ENCODE measurements at regions not wholly inside any gene's neighbourhood (a gene's known extent, or its start where the extent isn't known, plus 50 kb on each side); places are given as distances from the start of the nearest gene placed in this dataset.
"Not testable (repeated sequence)": the region's sequence is repeated elsewhere in the genome, so short reads cannot be mapped to it uniquely, and the experiment has no call there.

GRCh38 chr7:76924756-76925155, 107.4 kb downstream of the SPDYE17 start:
- H3K4me3 ChIP-seq (ENCODE audit: control insufficient read depth in 1 of 7, extremely low read depth in 1 of 7, insufficient read depth in 4 of 7, low read depth in 2 of 7, low read length in 6 of 7); DNase-seq; CTCF ChIA-PET; H3K27me3 ChIP-seq (replicated peaks in 2 of 5; ENCODE audit: control insufficient read depth in 4 of 5, insufficient read depth in 5 of 5, low read length in 4 of 5); H3K36me3 ChIP-seq (ENCODE audit: control insufficient read depth in 4 of 4, insufficient read depth in 4 of 4, low read length in 3 of 4); H3K27ac ChIP-seq (ENCODE audit: insufficient read depth in 1 of 2, low read depth in 1 of 2, low read length in 2 of 2, poor library complexity in 1 of 2, severe bottlenecking in 2 of 2); H3K9me3 ChIP-seq (ENCODE audit: control extremely low read depth in 1 of 5, control insufficient read depth in 4 of 5, insufficient read depth in 2 of 5, low read depth in 1 of 5, low read length in 4 of 5); POLR2A ChIA-PET; H3K4me1 ChIP-seq (ENCODE audit: control extremely low read depth in 1 of 4, control insufficient read depth in 4 of 4, insufficient read depth in 4 of 4, low read length in 3 of 4): not testable (repeated sequence)
- WGBS (ENCODE audit: insufficient coverage) = 80% methylated on average over 1 of the region's 4 CpGs

- CTCF ChIA-PET; H3K9me3 ChIP-seq (ENCODE audit: control extremely low read depth in 1 of 5, control insufficient read depth in 4 of 5, insufficient read depth in 2 of 5, low read depth in 1 of 5, low read length in 4 of 5); H3K36me3 ChIP-seq (ENCODE audit: control insufficient read depth in 4 of 4, insufficient read depth in 4 of 4, low read length in 3 of 4); H3K4me1 ChIP-seq (ENCODE audit: control extremely low read depth in 1 of 4, control insufficient read depth in 4 of 4, insufficient read depth in 4 of 4, low read length in 3 of 4); POLR2A ChIA-PET; H3K27ac ChIP-seq (ENCODE audit: insufficient read depth in 1 of 2, low read depth in 1 of 2, low read length in 2 of 2, poor library complexity in 1 of 2, severe bottlenecking in 2 of 2); DNase-seq; H3K4me3 ChIP-seq (ENCODE audit: control insufficient read depth in 1 of 7, extremely low read depth in 1 of 7, insufficient read depth in 4 of 7, low read depth in 2 of 7, low read length in 6 of 7); H3K27me3 ChIP-seq (replicated peaks in 2 of 5; ENCODE audit: control insufficient read depth in 4 of 5, insufficient read depth in 5 of 5, low read length in 4 of 5): not testable (repeated sequence)
- no CpG with 5 or more reads among the region's 2 CpGs for WGBS (ENCODE audit: insufficient coverage)
Measured at GRCh38 chr7:76918619-76919018, 113.5 kb downstream of the SPDYE17 start.

GRCh38 chr7:76914361-76914760, 117.8 kb downstream of the SPDYE17 start:
- H3K27ac ChIP-seq (ENCODE audit: insufficient read depth in 1 of 2, low read depth in 1 of 2, low read length in 2 of 2, poor library complexity in 1 of 2, severe bottlenecking in 2 of 2); CTCF ChIA-PET; H3K27me3 ChIP-seq (replicated peaks in 2 of 5; ENCODE audit: control insufficient read depth in 4 of 5, insufficient read depth in 5 of 5, low read length in 4 of 5); H3K4me3 ChIP-seq (ENCODE audit: control insufficient read depth in 1 of 7, extremely low read depth in 1 of 7, insufficient read depth in 4 of 7, low read depth in 2 of 7, low read length in 6 of 7); DNase-seq; H3K4me1 ChIP-seq (ENCODE audit: control extremely low read depth in 1 of 4, control insufficient read depth in 4 of 4, insufficient read depth in 4 of 4, low read length in 3 of 4); POLR2A ChIA-PET; H3K9me3 ChIP-seq (ENCODE audit: control extremely low read depth in 1 of 5, control insufficient read depth in 4 of 5, insufficient read depth in 2 of 5, low read depth in 1 of 5, low read length in 4 of 5); H3K36me3 ChIP-seq (ENCODE audit: control insufficient read depth in 4 of 4, insufficient read depth in 4 of 4, low read length in 3 of 4): not testable (repeated sequence)
- no CpG with 5 or more reads among the region's 1 CpG for WGBS (ENCODE audit: insufficient coverage)

GRCh38 chr7:76912011-76912814, 119.9 kb downstream of the SPDYE17 start:
- 43% methylated on average over 2 of the region's 4 CpGs for WGBS (ENCODE audit: insufficient coverage)
- H3K4me1 ChIP-seq (ENCODE audit: control extremely low read depth in 1 of 4, control insufficient read depth in 4 of 4, insufficient read depth in 4 of 4, low read length in 3 of 4); H3K27ac ChIP-seq (ENCODE audit: insufficient read depth in 1 of 2, low read depth in 1 of 2, low read length in 2 of 2, poor library complexity in 1 of 2, severe bottlenecking in 2 of 2); H3K36me3 ChIP-seq (ENCODE audit: control insufficient read depth in 4 of 4, insufficient read depth in 4 of 4, low read length in 3 of 4); H3K9me3 ChIP-seq (ENCODE audit: control extremely low read depth in 1 of 5, control insufficient read depth in 4 of 5, insufficient read depth in 2 of 5, low read depth in 1 of 5, low read length in 4 of 5); POLR2A ChIA-PET; H3K27me3 ChIP-seq (replicated peaks in 2 of 5; ENCODE audit: control insufficient read depth in 4 of 5, insufficient read depth in 5 of 5, low read length in 4 of 5); CTCF ChIA-PET: not testable (repeated sequence)
- DNase-seq = peak in 2 of 3 donors; percentile 2 to 5
- H3K4me3 ChIP-seq (ENCODE audit: control insufficient read depth in 1 of 7, extremely low read depth in 1 of 7, insufficient read depth in 4 of 7, low read depth in 2 of 7, low read length in 6 of 7) = peak overlapping the region in 3 of 7 experiments; percentile 19 to 59 (median 39)

GRCh38 chr7:76904688-76905087, 127.5 kb downstream of the SPDYE17 start:
- CTCF ChIA-PET; H3K9me3 ChIP-seq (ENCODE audit: control extremely low read depth in 1 of 5, control insufficient read depth in 4 of 5, insufficient read depth in 2 of 5, low read depth in 1 of 5, low read length in 4 of 5); H3K4me1 ChIP-seq (ENCODE audit: control extremely low read depth in 1 of 4, control insufficient read depth in 4 of 4, insufficient read depth in 4 of 4, low read length in 3 of 4); H3K36me3 ChIP-seq (ENCODE audit: control insufficient read depth in 4 of 4, insufficient read depth in 4 of 4, low read length in 3 of 4); DNase-seq; H3K27me3 ChIP-seq (replicated peaks in 2 of 5; ENCODE audit: control insufficient read depth in 4 of 5, insufficient read depth in 5 of 5, low read length in 4 of 5); H3K27ac ChIP-seq (ENCODE audit: insufficient read depth in 1 of 2, low read depth in 1 of 2, low read length in 2 of 2, poor library complexity in 1 of 2, severe bottlenecking in 2 of 2); POLR2A ChIA-PET; H3K4me3 ChIP-seq (ENCODE audit: control insufficient read depth in 1 of 7, extremely low read depth in 1 of 7, insufficient read depth in 4 of 7, low read depth in 2 of 7, low read length in 6 of 7): not testable (repeated sequence)
- whole genome bisulfite sequencing (ENCODE audit: insufficient coverage) = no CpG with 5 or more reads among the region's 1 CpG

GRCh38 chr7:76901944-76902710, 130.0 kb downstream of the SPDYE17 start:
- H3K9me3 ChIP-seq (ENCODE audit: control extremely low read depth in 1 of 5, control insufficient read depth in 4 of 5, insufficient read depth in 2 of 5, low read depth in 1 of 5, low read length in 4 of 5); H3K27me3 ChIP-seq (replicated peaks in 2 of 5; ENCODE audit: control insufficient read depth in 4 of 5, insufficient read depth in 5 of 5, low read length in 4 of 5); H3K4me3 ChIP-seq (ENCODE audit: control insufficient read depth in 1 of 7, extremely low read depth in 1 of 7, insufficient read depth in 4 of 7, low read depth in 2 of 7, low read length in 6 of 7); H3K36me3 ChIP-seq (ENCODE audit: control insufficient read depth in 4 of 4, insufficient read depth in 4 of 4, low read length in 3 of 4); POLR2A ChIA-PET; DNase-seq; CTCF ChIA-PET; H3K4me1 ChIP-seq (ENCODE audit: control extremely low read depth in 1 of 4, control insufficient read depth in 4 of 4, insufficient read depth in 4 of 4, low read length in 3 of 4); H3K27ac ChIP-seq (ENCODE audit: insufficient read depth in 1 of 2, low read depth in 1 of 2, low read length in 2 of 2, poor library complexity in 1 of 2, severe bottlenecking in 2 of 2): not testable (repeated sequence)
- 100% methylated on average over 1 of the region's 6 CpGs for WGBS (ENCODE audit: insufficient coverage)

GRCh38 chr7:76898807-76899206, 133.4 kb downstream of the SPDYE17 start:
- POLR2A ChIA-PET; H3K36me3 ChIP-seq (ENCODE audit: control insufficient read depth in 4 of 4, insufficient read depth in 4 of 4, low read length in 3 of 4); H3K27me3 ChIP-seq (replicated peaks in 2 of 5; ENCODE audit: control insufficient read depth in 4 of 5, insufficient read depth in 5 of 5, low read length in 4 of 5); H3K4me1 ChIP-seq (ENCODE audit: control extremely low read depth in 1 of 4, control insufficient read depth in 4 of 4, insufficient read depth in 4 of 4, low read length in 3 of 4); H3K9me3 ChIP-seq (ENCODE audit: control extremely low read depth in 1 of 5, control insufficient read depth in 4 of 5, insufficient read depth in 2 of 5, low read depth in 1 of 5, low read length in 4 of 5); DNase-seq; CTCF ChIA-PET; H3K4me3 ChIP-seq (ENCODE audit: control insufficient read depth in 1 of 7, extremely low read depth in 1 of 7, insufficient read depth in 4 of 7, low read depth in 2 of 7, low read length in 6 of 7); H3K27ac ChIP-seq (ENCODE audit: insufficient read depth in 1 of 2, low read depth in 1 of 2, low read length in 2 of 2, poor library complexity in 1 of 2, severe bottlenecking in 2 of 2): not testable (repeated sequence)
- WGBS (ENCODE audit: insufficient coverage) = no CpG with 5 or more reads among the region's 5 CpGs
